Neuronal stem cell (in vitro differentiated cells): ENCODE measurements at regions not wholly inside any gene's neighbourhood (a gene's known extent, or its start where the extent isn't known, plus 50 kb on each side); places are given as distances from the start of the nearest gene placed in this dataset.
A peak's percentile ranks its signal among the peaks of the same experiment; 100 is the strongest.

ENCODE experiments used
- DNase-seq: peaks from one replicate; pipeline ENCODE4 v3.0.0-alpha.2; 2013; ENCODE audit warnings: low spot score
- H2AFZ ChIP-seq: one replicate; pipeline ENCODE4 v1.6.1; 2013; ENCODE audit warnings: mild to moderate bottlenecking, low read length, inconsistent platforms
- H2AK5ac ChIP-seq: 2 replicates; pipeline ENCODE4 v1.6.1; 2013; ENCODE audit warnings: low read depth, mild to moderate bottlenecking, inconsistent platforms, low read length, moderate library complexity, mixed read lengths
- H2BK120ac ChIP-seq: 2 replicates; pipeline ENCODE4 v1.6.1; 2013; ENCODE audit warnings: low read depth, mild to moderate bottlenecking, inconsistent platforms, low read length, moderate library complexity, mixed read lengths
- H2BK12ac ChIP-seq: one replicate; pipeline ENCODE4 v1.6.1; 2013; ENCODE audit warnings: low read length, inconsistent platforms
- H2BK15ac ChIP-seq: 2 replicates; pipeline ENCODE4 v1.6.1; 2013; ENCODE audit warnings: mild to moderate bottlenecking, low read length, inconsistent platforms, mixed read lengths
- H2BK5ac ChIP-seq: one replicate; pipeline ENCODE4 v1.6.1; 2013; ENCODE audit warnings: inconsistent platforms, mild to moderate bottlenecking, low read length, moderate library complexity
- H3K14ac ChIP-seq: one replicate; pipeline ENCODE4 v1.6.1; 2013; ENCODE audit warnings: low read length, inconsistent platforms
- H3K18ac ChIP-seq: 2 replicates; pipeline ENCODE4 v1.6.1; 2013; ENCODE audit warnings: low read length, inconsistent platforms
- H3K23ac ChIP-seq: 2 replicates; pipeline ENCODE4 v1.6.1; 2013; ENCODE audit warnings: low read depth, mild to moderate bottlenecking, mixed read lengths, low read length, inconsistent platforms; ENCODE audit not compliant: poor library complexity
- H3K27ac ChIP-seq: replicated peaks from 3 replicates; pipeline ENCODE4 v1.5.1; 2013; ENCODE audit warnings: low read length, inconsistent platforms
- H3K27me3 ChIP-seq, 3 experiments: 2 replicates each; pipeline ENCODE4 v1.6.1; 2013; ENCODE audit warnings: low read length in 3 of 3, mild to moderate bottlenecking in 2 of 3, inconsistent platforms in 1 of 3, low read depth in 1 of 3, mixed read lengths in 1 of 3, moderate library complexity in 1 of 3; ENCODE audit not compliant: control insufficient read depth in 3 of 3, insufficient read depth in 3 of 3
- H3K36me3 ChIP-seq, 2 donors: replicated peaks in 1 of 2; 2 replicates each; pipeline ENCODE4 v1.6.1; 2013; ENCODE audit warnings: low read length in 2 of 2; ENCODE audit not compliant: control insufficient read depth in 2 of 2, insufficient read depth in 2 of 2
- H3K4ac ChIP-seq: 2 replicates; pipeline ENCODE4 v1.6.1; 2013; ENCODE audit warnings: inconsistent platforms, mild to moderate bottlenecking, low read length, moderate library complexity
- H3K4me1 ChIP-seq, 2 donors: 1 replicate in 1 of 2; 2 replicates in 1 of 2; pipeline ENCODE4 v1.6.1; 2013; ENCODE audit warnings: low read length in 2 of 2, low read depth in 1 of 2; ENCODE audit not compliant: control insufficient read depth in 2 of 2, insufficient read depth in 1 of 2
- H3K4me2 ChIP-seq: one replicate; pipeline ENCODE4 v1.6.1; 2013; ENCODE audit warnings: mild to moderate bottlenecking, low read length, inconsistent platforms; ENCODE audit not compliant: insufficient read depth, poor library complexity, severe bottlenecking
- H3K4me3 ChIP-seq, 2 donors: 2 replicates each; pipeline ENCODE4 v1.5.1; 2013; ENCODE audit warnings: low read length in 2 of 2, mild to moderate bottlenecking in 2 of 2, inconsistent platforms in 1 of 2, moderate library complexity in 1 of 2
- H3K79me1 ChIP-seq: one replicate; pipeline ENCODE4 v1.6.1; 2013; ENCODE audit warnings: low read depth, mild to moderate bottlenecking, inconsistent platforms, low read length, moderate library complexity
- H3K9ac ChIP-seq: one replicate; pipeline ENCODE4 v1.6.1; 2013; ENCODE audit warnings: mild to moderate bottlenecking, low read depth, low read length, inconsistent platforms; ENCODE audit not compliant: poor library complexity
- H3K9me3 ChIP-seq, 2 donors: replicated peaks in 1 of 2; 2 replicates each; pipeline versions ENCODE3 to v1.6.1; 2013; ENCODE audit warnings: low read length in 2 of 2, mild to moderate bottlenecking in 2 of 2, inconsistent platforms in 1 of 2, low read depth in 1 of 2, mixed read lengths in 1 of 2, moderate library complexity in 1 of 2; ENCODE audit not compliant: control insufficient read depth in 2 of 2, insufficient read depth in 1 of 2
- H4K8ac ChIP-seq: one replicate; pipeline ENCODE4 v1.6.1; 2013; ENCODE audit warnings: low read depth, mild to moderate bottlenecking, inconsistent platforms, low read length, moderate library complexity
- H4K91ac ChIP-seq: one replicate; pipeline ENCODE4 v1.6.1; 2013; ENCODE audit warnings: low read length, low read depth, mild to moderate bottlenecking, inconsistent platforms; ENCODE audit not compliant: poor library complexity
- WGBS, 2 donors: extraction: QIAGEN DNeasy Blood & Tissue Kit; methylation state at CpG; one replicate each; pipeline ENCODE4 v1.1.7; 2013; ENCODE audit warnings: missing lambda C conversion rate in 2 of 2, mixed read lengths in 1 of 2; ENCODE audit not compliant: insufficient read length in 2 of 2, insufficient replicate concordance in 1 of 2; ENCODE audit errors: extremely low coverage in 2 of 2; 5-methylcytosine and 5-hydroxymethylcytosine counted together

DNA sequence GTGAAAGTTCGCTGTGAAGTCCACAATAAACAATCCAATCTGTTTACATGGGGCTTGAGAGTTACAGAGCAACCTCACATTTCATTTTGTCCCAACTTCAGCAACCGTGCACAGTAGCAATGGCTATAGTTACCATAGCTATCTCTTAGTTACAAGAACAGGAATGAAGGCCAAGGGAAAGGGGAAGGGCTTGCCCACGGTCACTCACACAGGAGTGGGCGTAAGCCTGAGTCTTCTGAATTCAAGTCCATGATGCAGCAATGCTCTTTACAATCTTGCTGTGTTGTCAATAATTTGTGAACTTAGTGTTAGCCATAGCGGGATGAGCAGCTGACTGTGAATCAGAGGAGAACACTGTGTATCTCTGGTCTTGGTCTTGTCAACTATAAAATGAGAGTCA lies 102.9 kb downstream of the ADAMTS15 start:
- Histone ChIP-seq H3K27me3 (peaks cover 0 to 3% (median 0%) of the 10 kb centered on the region in 3 experiments), H4K91ac (no peak overlapping the region), H2BK120ac (no peak overlapping the region), H3K4me3 (no peak overlapping the region), H4K8ac (no peak overlapping the region), H2AK5ac (no peak overlapping the region), H3K23ac (no peak overlapping the region), H2AFZ (no peak overlapping the region), H3K14ac (no peak overlapping the region), H3K4me1 (no peaks in the 10 kb centered on the region), H3K4me2 (no peak overlapping the region), H3K9ac (no peak overlapping the region), H3K4ac (no peak overlapping the region), H2BK12ac (no peak overlapping the region), H3K9me3 (no peaks in the 10 kb centered on the region), H2BK5ac (no peak overlapping the region), H2BK15ac (no peak overlapping the region), H3K79me1 (no peaks in the 10 kb centered on the region), H3K36me3 (no peaks in the 10 kb centered on the region), H3K18ac (no peak overlapping the region), H3K27ac (no peak overlapping the region)
- no CpG with 5 or more reads among the region's 5 CpGs for WGBS, 2 donors
- no peak for DNase-seq

DNA sequence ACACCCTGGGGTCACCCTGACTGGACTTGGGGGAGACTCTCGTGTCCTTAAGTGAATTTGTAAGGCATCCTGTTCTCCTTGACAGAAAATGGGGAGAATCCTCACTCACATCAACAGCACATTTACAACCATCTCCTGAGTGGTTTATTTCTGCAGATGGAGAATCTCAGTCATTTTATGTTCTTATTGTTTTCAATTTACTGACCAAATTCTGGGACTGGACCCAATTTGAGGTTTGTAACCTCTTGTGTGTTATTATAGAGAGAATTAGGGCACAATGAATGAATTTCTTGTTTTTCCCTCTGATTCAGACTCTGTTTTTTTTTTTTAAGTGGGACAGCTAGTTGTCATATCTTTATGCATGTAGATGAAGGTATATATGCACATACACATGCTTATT lies 104.9 kb downstream of the ADAMTS15 start:
- H2BK120ac ChIP-seq: no peak overlapping the region
- H2AFZ ChIP-seq: no peak overlapping the region
- H4K91ac ChIP-seq: no peak overlapping the region
- no peak overlapping the region for H3K4me2 ChIP-seq
- H3K9me3 ChIP-seq: no peaks in the 10 kb centered on the region
- no peak overlapping the region for H3K18ac ChIP-seq
- H2AK5ac ChIP-seq: no peak overlapping the region
- H3K9ac ChIP-seq: no peak overlapping the region
- no peak overlapping the region for H2BK5ac ChIP-seq
- H3K4ac ChIP-seq: no peak overlapping the region
- H4K8ac ChIP-seq: no peak overlapping the region
- H3K4me1 ChIP-seq: no peaks in the 10 kb centered on the region
- H2BK12ac ChIP-seq: no peak overlapping the region
- H3K14ac ChIP-seq: no peak overlapping the region
- H2BK15ac ChIP-seq: no peak overlapping the region
- no peak overlapping the region for H3K27ac ChIP-seq
- no peak overlapping the region for H3K23ac ChIP-seq
- DNase-seq: no peak
- H3K36me3 ChIP-seq: no peaks in the 10 kb centered on the region
- no CpG with 5 or more reads among the region's 1 CpG for WGBS, 2 donors
- H3K4me3 ChIP-seq: no peak overlapping the region
- no peaks in the 10 kb centered on the region for H3K79me1 ChIP-seq
- H3K27me3 ChIP-seq: peaks cover 0 to 3% (median 0%) of the 10 kb centered on the region in 3 experiments

DNA sequence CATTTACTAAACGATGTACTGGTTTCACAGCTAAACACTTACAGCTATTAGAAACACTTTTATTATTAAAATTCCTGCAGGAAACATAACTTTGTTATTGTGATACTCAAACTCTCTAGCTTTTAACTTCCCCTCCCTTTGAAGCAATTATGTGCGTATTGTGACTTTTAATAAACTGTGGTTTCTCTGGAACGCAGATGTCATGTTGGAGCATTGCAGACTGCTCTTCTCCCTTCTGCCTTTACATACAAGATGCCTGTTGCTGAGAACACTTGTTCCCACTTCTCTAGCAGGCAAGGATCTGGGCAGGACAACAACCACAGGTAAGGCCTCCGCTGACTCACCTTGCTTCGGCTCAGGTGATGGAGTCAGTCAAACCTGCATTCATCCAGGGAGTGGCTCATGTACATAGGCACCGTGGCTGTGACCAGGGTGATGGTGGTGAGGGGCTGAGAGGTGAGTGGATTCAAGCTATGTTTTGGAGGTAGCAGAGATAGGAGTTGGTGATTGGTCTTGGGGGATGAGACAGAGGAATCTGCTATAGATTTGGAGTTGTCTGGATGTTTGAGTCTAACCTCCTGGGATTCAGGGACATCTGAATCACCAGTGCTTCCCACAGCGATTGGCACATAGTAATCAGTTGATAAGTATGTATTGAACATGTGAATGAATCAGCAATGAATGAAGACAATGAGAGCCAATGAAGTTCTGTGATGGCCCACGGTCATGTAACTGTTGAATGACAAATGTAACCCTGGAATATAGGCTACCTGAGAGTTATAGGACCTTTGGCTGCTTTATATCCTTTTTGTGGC lies 106.0 kb downstream of the ADAMTS15 start:
- Histone ChIP-seq H3K79me1 (no peaks in the 10 kb centered on the region), H2BK5ac (no peak overlapping the region), H3K4me2 (no peak overlapping the region), H4K8ac (no peak overlapping the region), H3K4me1 (no peaks in the 10 kb centered on the region), H3K23ac (no peak overlapping the region), H2AFZ (no peak overlapping the region), H3K4ac (no peak overlapping the region), H3K4me3 (no peak overlapping the region), H2BK12ac (no peak overlapping the region), H3K9me3 (no peaks in the 10 kb centered on the region), H3K36me3 (no peaks in the 10 kb centered on the region), H2BK15ac (no peak overlapping the region), H3K9ac (no peak overlapping the region), H3K27me3 (no peaks in the 10 kb centered on the region), H2BK120ac (no peak overlapping the region), H2AK5ac (no peak overlapping the region), H3K14ac (no peak overlapping the region), H3K27ac (no peak overlapping the region), H3K18ac (no peak overlapping the region), H4K91ac (no peak overlapping the region)
- no peak for DNase-seq
- no CpG with 5 or more reads among the region's 8 CpGs for WGBS, 2 donors

DNA sequence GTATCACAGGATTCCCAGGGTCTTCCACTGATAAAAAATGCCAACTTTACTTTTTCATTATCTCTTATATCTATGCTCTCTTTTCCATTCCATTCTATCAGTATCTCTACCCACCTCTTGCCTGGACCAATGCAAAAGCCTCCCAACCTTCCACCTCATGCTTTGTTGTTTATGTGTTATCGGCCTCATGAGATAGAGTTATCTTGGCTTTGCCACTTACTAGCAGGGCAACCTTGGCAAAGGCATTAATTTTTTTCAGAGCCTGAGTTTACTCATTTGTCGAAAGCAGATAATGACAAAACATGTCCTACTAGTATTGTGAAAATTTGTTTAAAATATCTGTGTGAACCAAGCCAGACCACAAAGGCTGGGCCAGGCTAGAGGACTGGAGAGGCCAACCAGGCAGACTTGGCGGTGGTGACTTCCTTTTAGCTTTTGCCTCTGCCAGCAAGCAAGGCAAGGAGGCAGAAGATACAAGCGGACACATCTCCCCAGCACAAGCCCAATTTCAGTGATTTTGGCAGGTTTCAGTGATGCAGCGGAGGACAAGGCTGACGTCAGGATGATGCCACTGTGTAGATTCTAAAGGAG lies 106.9 kb downstream of the ADAMTS15 start:
- H3K9me3 ChIP-seq: no peaks in the 10 kb centered on the region
- H3K4me3 ChIP-seq: no peak overlapping the region
- no peak overlapping the region for H2BK12ac ChIP-seq
- H3K36me3 ChIP-seq: no peaks in the 10 kb centered on the region
- H3K23ac ChIP-seq: no peak overlapping the region
- H3K27me3 ChIP-seq: no peaks in the 10 kb centered on the region
- no peak overlapping the region for H4K8ac ChIP-seq
- no CpG with 5 or more reads among the region's 6 CpGs for WGBS, 2 donors
- H3K9ac ChIP-seq: no peak overlapping the region
- no peak overlapping the region for H2BK120ac ChIP-seq
- no peak overlapping the region for H3K4ac ChIP-seq
- no peaks in the 10 kb centered on the region for H3K79me1 ChIP-seq
- no peak overlapping the region for H3K27ac ChIP-seq
- no peak overlapping the region for H3K4me2 ChIP-seq
- no peak overlapping the region for H2BK15ac ChIP-seq
- no peak overlapping the region for H4K91ac ChIP-seq
- H2BK5ac ChIP-seq: no peak overlapping the region
- no peak overlapping the region for H2AK5ac ChIP-seq
- no peaks in the 10 kb centered on the region for H3K4me1 ChIP-seq
- DNase-seq: no peak
- peak overlapping the region; percentile 54 for H3K18ac ChIP-seq
- H2AFZ ChIP-seq: no peak overlapping the region
- H3K14ac ChIP-seq: peak overlapping the region; percentile 25
